ENCODE measurements at regions not wholly inside any gene's neighbourhood (a gene's known extent, or its start where the extent isn't known, plus 50 kb on each side); places are given as distances from the start of the nearest gene placed in this dataset.

- DNase-seq = no peak
These were observed 110.7 kb downstream of the OLFM1 start for GRCh38 chr9:135198144-135198543.

GRCh38 chr9:135198586-135199285, 111.3 kb downstream of the OLFM1 start:
- DNase-seq = no peak

- no peak for DNase-seq
These were observed 112.0 kb downstream of the OLFM1 start for GRCh38 chr9:135199489-135199888.

GRCh38 chr9:135201711-135202110, 114.2 kb downstream of the OLFM1 start:
- no peak for DNase-seq

GRCh38 chr9:135204177-135204576, 116.7 kb downstream of the OLFM1 start:
- DNase-seq = no peak

- no peak for DNase-seq
These were observed 121.7 kb downstream of the OLFM1 start for GRCh38 chr9:135209136-135209535.

- no peak for DNase-seq
These were observed 122.4 kb downstream of the OLFM1 start for GRCh38 chr9:135209852-135210251.

- DNase-seq = no peak
These were observed 123.4 kb downstream of the OLFM1 start for GRCh38 chr9:135210676-135211523.

- no peak for DNase-seq
These were observed 124.0 kb downstream of the OLFM1 start for GRCh38 chr9:135211524-135211890.

- DNase-seq = no peak
These were observed 125.5 kb downstream of the OLFM1 start for GRCh38 chr9:135212961-135213360.

- DNase-seq = no peak
These were observed 126.1 kb downstream of the OLFM1 start for GRCh38 chr9:135213566-135213965.

- no peak for DNase-seq
These were observed 126.7 kb downstream of the OLFM1 start for GRCh38 chr9:135214054-135214640.

GRCh38 chr9:135214706-135215105, 127.2 kb downstream of the OLFM1 start:
- no peak for DNase-seq

- DNase-seq = no peak
These were observed 128.2 kb downstream of the OLFM1 start for GRCh38 chr9:135215571-135216161.

- no peak for DNase-seq
These were observed 128.8 kb downstream of the OLFM1 start for GRCh38 chr9:135216236-135216635.

- DNase-seq = no peak
These were observed 129.4 kb downstream of the OLFM1 start for GRCh38 chr9:135216791-135217441.

- DNase-seq = no peak
These were observed 130.4 kb downstream of the OLFM1 start for GRCh38 chr9:135217836-135218235.

- DNase-seq = no peak
These were observed 131.1 kb downstream of the OLFM1 start for GRCh38 chr9:135218331-135219225.

- no peak for DNase-seq
These were observed 132.5 kb downstream of the OLFM1 start for GRCh38 chr9:135219676-135220600.

All from activated CD8-positive, alpha-beta memory T cell treated with anti-CD3 and anti-CD28 coated beads for 24 hours (primary cell).